ENCODE measurements at regions not wholly inside any gene's neighbourhood (a gene's known extent, or its start where the extent isn't known, plus 50 kb on each side); places are given as distances from the start of the nearest gene placed in this dataset.

GRCh38 chr13:33472446-33472845 is 186.9 kb upstream of the STARD13 start:
- no peak for TF ChIP-seq CTCF (IDR thresholded peaks at IDR 0.05)
- no peak for TF ChIP-seq EZH2 (IDR thresholded peaks at IDR 0.05; ENCODE audit: borderline replicate concordance, insufficient read depth, low read depth, low read length, poor library complexity, severe bottlenecking)

All from B cell (primary cell).